PC-9 (cell line): ENCODE measurements at regions not wholly inside any gene's neighbourhood (a gene's known extent, or its start where the extent isn't known, plus 50 kb on each side); places are given as distances from the start of the nearest gene placed in this dataset.

ENCODE experiments used
- CTCF ChIP-seq: fragments of 200-600 bp; sonication (generic); conservative IDR thresholded peaks from 2 replicates; pipeline ENCODE4 v1.6.1; 2017; ENCODE audit warnings: mixed run types, antibody characterized with exemption, mild to moderate bottlenecking, moderate library complexity
- EZH2 ChIP-seq: fragments of 200-600 bp; sonication (generic); IDR thresholded peaks from 2 replicates; pipeline ENCODE4 v1.8.0; 2017; ENCODE audit warnings: antibody characterized with exemption, low read depth

- TF ChIP-seq CTCF (no peak), EZH2 (no peak)
Measured at GRCh38 chr11:39570526-39570925, 1888.9 kb downstream of the LRRC4C start.
